WTC11 (cell line): ENCODE measurements at regions not wholly inside any gene's neighbourhood (a gene's known extent, or its start where the extent isn't known, plus 50 kb on each side); places are given as distances from the start of the nearest gene placed in this dataset.

Experiments
- ATAC-seq: fragments of 200-7000 bp; cut with Tn5 transposase; 2 replicates; pipeline ENCODE4 v1.10.0; 2021; ENCODE audit warnings: mild to moderate bottlenecking, moderate library complexity
- CTCF ChIA-PET: fragments of 300-600 bp; sonication (Branson Sonifier 250); formaldehyde crosslinking; loops from one replicate; lab custom pipeline; 2021; ENCODE audit warnings: antibody characterized with exemption; lab: Charles Lee
- POLR2A ChIA-PET: fragments of 350-600 bp; sonication (Branson Sonifier 250); formaldehyde crosslinking; loops from one replicate; lab custom pipeline; 2021; ENCODE audit warnings: antibody characterized with exemption; lab: Charles Lee
- DNase-seq: peaks from one replicate; pipeline ENCODE4 v3.0.0; 2021; ENCODE audit warnings: low spot score
- H3K27ac Mint-ChIP-seq: 2 replicates; pipeline ENCODE4 v1.8.0; 2021; ENCODE audit warnings: mixed read lengths
- H3K27me3 Mint-ChIP-seq: 2 replicates; pipeline ENCODE4 v1.8.0; 2021; ENCODE audit warnings: low read depth, mild to moderate bottlenecking, moderate library complexity, mixed read lengths
- H3K36me3 Mint-ChIP-seq: 2 replicates; pipeline ENCODE4 v1.8.0; 2021; ENCODE audit warnings: mixed read lengths
- H3K4me1 Mint-ChIP-seq: 2 replicates; pipeline ENCODE4 v1.8.0; 2022; ENCODE audit warnings: mixed read lengths
- H3K4me3 Mint-ChIP-seq: 2 replicates; pipeline ENCODE4 v1.8.0; 2021; ENCODE audit warnings: mild to moderate bottlenecking, moderate library complexity, mixed read lengths
- H3K9me3 Mint-ChIP-seq: 2 replicates; pipeline ENCODE4 v1.8.0; 2021; ENCODE audit warnings: mixed read lengths
- ATF2 ChIP-seq: sonication (generic); formaldehyde crosslinking; IDR thresholded peaks from 2 replicates; pipeline ENCODE4 v1.8.1; 2022; ENCODE audit warnings: low read depth, missing genetic modification reagents, borderline replicate concordance
- ATF3 ChIP-seq: sonication (generic); formaldehyde crosslinking; conservative IDR thresholded peaks from 2 replicates; pipeline ENCODE4 v1.8.1; 2022; ENCODE audit warnings: mild to moderate bottlenecking, missing genetic modification reagents
- CREB1 ChIP-seq: sonication (generic); formaldehyde crosslinking; IDR thresholded peaks from 2 replicates; pipeline ENCODE4 v1.8.0; 2023; ENCODE audit warnings: mild to moderate bottlenecking, missing genetic modification reagents
- E2F5 ChIP-seq: sonication (generic); formaldehyde crosslinking; IDR thresholded peaks from 2 replicates; pipeline ENCODE4 v1.8.1; 2022; ENCODE audit warnings: mild to moderate bottlenecking, moderate library complexity, missing genetic modification reagents
- ERG ChIP-seq: fragments of 250-450 bp; sonication (Bioruptor Pico); IDR thresholded peaks from 2 replicates; pipeline ENCODE4 v1.8.0; 2021; ENCODE audit warnings: mild to moderate bottlenecking
- ESRRA ChIP-seq: sonication (generic); formaldehyde crosslinking; IDR thresholded peaks from 2 replicates; pipeline ENCODE4 v1.8.1; 2022; ENCODE audit warnings: mild to moderate bottlenecking, missing genetic modification reagents, borderline replicate concordance
- FOXK1 ChIP-seq: sonication (generic); formaldehyde crosslinking; IDR thresholded peaks from 2 replicates; pipeline ENCODE4 v1.8.0; 2022; ENCODE audit warnings: mild to moderate bottlenecking, moderate library complexity, missing genetic modification reagents
- FOXP1 ChIP-seq: sonication (generic); formaldehyde crosslinking; IDR thresholded peaks from 2 replicates; pipeline ENCODE4 v1.8.0; 2022; ENCODE audit warnings: missing genetic modification reagents, mild to moderate bottlenecking, moderate library complexity, borderline replicate concordance
- GRHL2 ChIP-seq: fragments of 250-450 bp; sonication (Bioruptor Pico); IDR thresholded peaks from 2 replicates; pipeline ENCODE4 v1.8.0; 2022; ENCODE audit warnings: mild to moderate bottlenecking, moderate library complexity; ENCODE audit not compliant: insufficient replicate concordance, severe bottlenecking
- HMGXB4 ChIP-seq: sonication (generic); formaldehyde crosslinking; IDR thresholded peaks from 2 replicates; pipeline ENCODE4 v1.8.1; 2023; ENCODE audit warnings: mild to moderate bottlenecking, moderate library complexity, missing genetic modification reagents
- JUN ChIP-seq: sonication (generic); formaldehyde crosslinking; IDR thresholded peaks from 2 replicates; pipeline ENCODE4 v1.8.0; 2023; ENCODE audit warnings: mild to moderate bottlenecking, missing genetic modification reagents
- MYBL2 ChIP-seq: sonication (generic); formaldehyde crosslinking; IDR thresholded peaks from 2 replicates; pipeline ENCODE4 v1.8.1; 2023; ENCODE audit warnings: mild to moderate bottlenecking, moderate library complexity, missing genetic modification reagents
- NFATC4 ChIP-seq: fragments of 250-450 bp; sonication (Bioruptor Pico); IDR thresholded peaks from 2 replicates; pipeline ENCODE4 v1.9.0; 2021; ENCODE audit warnings: mild to moderate bottlenecking
- NFE2L1 ChIP-seq: sonication (generic); formaldehyde crosslinking; IDR thresholded peaks from 2 replicates; pipeline ENCODE4 v1.8.1; 2023; ENCODE audit warnings: missing genetic modification reagents
- PRDM15 ChIP-seq: sonication (generic); formaldehyde crosslinking; IDR thresholded peaks from 2 replicates; pipeline ENCODE4 v1.8.0; 2022; ENCODE audit warnings: missing genetic modification reagents
- PREB ChIP-seq: sonication (generic); formaldehyde crosslinking; IDR thresholded peaks from 2 replicates; pipeline ENCODE4 v1.8.1; 2022; ENCODE audit warnings: mild to moderate bottlenecking, missing genetic modification reagents, moderate library complexity, borderline replicate concordance
- RELA ChIP-seq: sonication (generic); formaldehyde crosslinking; IDR thresholded peaks from 2 replicates; pipeline ENCODE4 v1.8.1; 2022; ENCODE audit warnings: missing genetic modification reagents, mild to moderate bottlenecking, borderline replicate concordance
- SMAD4 ChIP-seq: sonication (generic); formaldehyde crosslinking; IDR thresholded peaks from 2 replicates; pipeline ENCODE4 v1.8.0; 2022; ENCODE audit warnings: mild to moderate bottlenecking, missing genetic modification reagents
- TCF7 ChIP-seq: sonication (generic); formaldehyde crosslinking; IDR thresholded peaks from 2 replicates; pipeline ENCODE4 v1.8.0; 2022; ENCODE audit warnings: mild to moderate bottlenecking, low read depth, missing genetic modification reagents, moderate library complexity
- ZNF263 ChIP-seq: sonication (generic); formaldehyde crosslinking; IDR thresholded peaks from 2 replicates; pipeline ENCODE4 v1.8.1; 2022; ENCODE audit warnings: low read depth, mild to moderate bottlenecking, moderate library complexity, missing genetic modification reagents
- ZNF425 ChIP-seq: fragments of 250-450 bp; sonication (Bioruptor Pico); conservative IDR thresholded peaks from 2 replicates; pipeline ENCODE4 v1.9.0; 2021; ENCODE audit warnings: mild to moderate bottlenecking

GRCh38 chr3:66923969-66924368, 74.1 kb upstream of the KBTBD8 start:
- Mint-ChIP-seq H3K9me3 (0 out of 2 replicates have a peak, but pooled peaks cover 3% of the 10 kb centered on the region), H3K4me3 (no peak overlapping the region)
- TF ChIP-seq PREB (no peak), RELA (CRISPR knock-in tag) (no peak), ATF2 (CRISPR knock-in tag) (no peak), ESRRA (no peak), GRHL2 (CRISPR knock-in tag) (no peak), ZNF263 (no peak), ZNF425 (CRISPR knock-in tag) (no peak), SMAD4 (CRISPR knock-in tag) (no peak), HMGXB4 (CRISPR knock-in tag) (no peak), ATF3 (no peak), PRDM15 (no peak), TCF7 (no peak), JUN (no peak)
- TF ChIP-seq, all 79 proteins: peak for 0
- ATAC-seq (no peak), DNase-seq (no peak)
- Mint-ChIP-seq H3K4me1 (peaks cover 13% of the 10 kb centered on the region), H3K27ac (peak overlapping the region; percentile 55; the same call in 1 of the 2 replicates), H3K36me3 (no peaks in the 10 kb centered on the region; the same call in 1 of the 2 replicates), H3K27me3 (no peaks in the 10 kb centered on the region)
- POLR2A ChIA-PET = no interaction called here
- CTCF ChIA-PET = interaction anchor here (1.2 kb wide), 1 partner anchor 48 kb away, joined by 4 read pairs; no protein-coding TSS in a partner anchor

GRCh38 chr3:66928252-66928651, 69.9 kb upstream of the KBTBD8 start:
- Mint-ChIP-seq H3K4me1 (peaks cover 52% of the 10 kb centered on the region), H3K36me3 (no peaks in the 10 kb centered on the region), H3K27me3 (no peaks in the 10 kb centered on the region), H3K4me3 (no peak overlapping the region), H3K27ac (no peak overlapping the region), H3K9me3 (no peaks in the 10 kb centered on the region)
- DNase-seq (no peak), ATAC-seq (no peak)
- ChIA-PET POLR2A (no interaction called here), CTCF (no interaction called here)
- TF ChIP-seq NFATC4 (CRISPR knock-in tag) (no peak), CREB1 (no peak), FOXP1 (CRISPR knock-in tag) (no peak), FOXK1 (no peak), MYBL2 (CRISPR knock-in tag) (no peak), ERG (CRISPR knock-in tag) (no peak), E2F5 (CRISPR knock-in tag) (no peak), NFE2L1 (no peak), JUN (no peak), ZNF425 (CRISPR knock-in tag) (no peak)
